Ovary (tissue), 3 donors: ENCODE measurements at regions not wholly inside any gene's neighbourhood (a gene's known extent, or its start where the extent isn't known, plus 50 kb on each side); places are given as distances from the start of the nearest gene placed in this dataset.

ENCODE experiments used
- POLR2A ChIP-seq: fragments of 450-650 bp; IDR thresholded peaks from one replicate; pipeline ENCODE4 v1.6.1; 2017; ENCODE audit warnings: antibody characterized with exemption, mild to moderate bottlenecking, moderate library complexity
- TF ChIP-seq, protein P1 (sequence below), 3 donors: fragments of 450-650 bp in 2 of 3; fragments of 200-600 bp in 1 of 3; IDR thresholded peaks; one replicate each; pipeline versions ENCODE4 v1.5.1 to v1.8.0; 2016 to 2022; ENCODE audit warnings: antibody characterized with exemption in 3 of 3, mild to moderate bottlenecking in 1 of 3
- donor health status: DM: no; HTN: no; CAD: no.

DNA sequence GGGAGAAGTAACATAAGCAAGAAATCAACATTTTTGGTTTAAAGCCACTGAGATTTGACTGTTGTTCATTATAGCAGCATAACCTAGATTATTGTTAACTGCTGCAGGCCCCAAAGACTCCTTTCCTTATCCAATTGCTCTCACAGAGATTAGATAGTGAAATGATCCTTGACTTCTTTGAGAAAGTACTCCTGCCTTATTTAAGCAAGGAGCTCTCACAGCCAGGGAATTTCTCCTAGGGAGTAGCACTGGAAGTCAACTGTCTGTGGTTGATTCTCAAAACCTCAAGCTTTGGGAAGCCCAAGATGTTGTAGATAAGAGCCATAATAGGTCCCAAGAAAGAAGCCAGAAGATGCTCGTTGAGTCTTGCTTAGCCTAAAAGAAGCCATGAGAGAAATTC, 151.8 kb upstream of the TSC22D2 start:
- TF ChIP-seq POLR2A = no peak
- TF ChIP-seq, protein P1, sequence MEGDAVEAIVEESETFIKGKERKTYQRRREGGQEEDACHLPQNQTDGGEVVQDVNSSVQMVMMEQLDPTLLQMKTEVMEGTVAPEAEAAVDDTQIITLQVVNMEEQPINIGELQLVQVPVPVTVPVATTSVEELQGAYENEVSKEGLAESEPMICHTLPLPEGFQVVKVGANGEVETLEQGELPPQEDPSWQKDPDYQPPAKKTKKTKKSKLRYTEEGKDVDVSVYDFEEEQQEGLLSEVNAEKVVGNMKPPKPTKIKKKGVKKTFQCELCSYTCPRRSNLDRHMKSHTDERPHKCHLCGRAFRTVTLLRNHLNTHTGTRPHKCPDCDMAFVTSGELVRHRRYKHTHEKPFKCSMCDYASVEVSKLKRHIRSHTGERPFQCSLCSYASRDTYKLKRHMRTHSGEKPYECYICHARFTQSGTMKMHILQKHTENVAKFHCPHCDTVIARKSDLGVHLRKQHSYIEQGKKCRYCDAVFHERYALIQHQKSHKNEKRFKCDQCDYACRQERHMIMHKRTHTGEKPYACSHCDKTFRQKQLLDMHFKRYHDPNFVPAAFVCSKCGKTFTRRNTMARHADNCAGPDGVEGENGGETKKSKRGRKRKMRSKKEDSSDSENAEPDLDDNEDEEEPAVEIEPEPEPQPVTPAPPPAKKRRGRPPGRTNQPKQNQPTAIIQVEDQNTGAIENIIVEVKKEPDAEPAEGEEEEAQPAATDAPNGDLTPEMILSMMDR (IDR thresholded peaks at IDR 0.05) = no peak
